ENCODE measurements at regions not wholly inside any gene's neighbourhood (a gene's known extent, or its start where the extent isn't known, plus 50 kb on each side); places are given as distances from the start of the nearest gene placed in this dataset.

DNA sequence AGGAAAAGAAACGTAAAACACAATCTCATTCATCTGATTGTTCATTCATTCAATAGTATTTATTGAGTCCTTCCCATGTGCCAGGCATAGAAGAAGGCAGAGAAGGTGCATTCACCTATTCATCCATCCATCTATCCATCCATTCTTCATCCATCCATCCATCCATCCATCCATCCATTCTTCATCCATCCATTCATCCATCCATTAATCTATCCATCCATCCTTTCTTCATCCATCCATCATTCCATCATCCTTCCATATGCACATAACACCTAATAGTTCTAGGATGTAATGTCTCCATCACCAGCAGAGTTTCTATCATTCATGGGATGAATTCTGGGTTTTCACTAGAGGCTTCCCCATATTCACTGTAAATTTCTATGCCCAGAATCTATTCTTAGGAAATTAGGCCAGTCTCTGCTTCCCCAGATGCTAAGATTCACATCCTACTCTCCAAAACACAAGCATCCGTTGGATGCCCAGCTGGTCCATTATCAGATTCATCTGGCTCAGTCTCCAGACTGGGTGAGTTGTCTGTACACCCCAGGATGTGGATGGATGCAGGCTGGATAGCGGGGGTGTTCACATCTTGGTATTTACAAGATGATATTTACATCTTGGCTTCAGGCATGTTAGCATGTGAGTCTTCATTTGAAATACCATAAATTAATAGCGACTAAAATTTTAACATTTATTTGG is 517.7 kb upstream of the SULF2 start:
- Histone ChIP-seq H3K4me3 (no peak overlapping the region), H4K20me1 (no peaks in the 10 kb centered on the region), H3K9me3 (0 out of 2 replicates have a peak, but pooled peaks cover 2% of the 10 kb centered on the region), H3K36me3 (no peaks in the 10 kb centered on the region), H3K27ac (no peak overlapping the region), H3K4me1 (no peaks in the 10 kb centered on the region), H3K9ac (no peak overlapping the region), H3K27me3 (no peaks in the 10 kb centered on the region), H3K4me2 (no peak overlapping the region)
- no peak for TF ChIP-seq Cebpa-rat (IDR thresholded peaks at IDR 0.05)

- Histone ChIP-seq H4K20me1 (no peaks in the 10 kb centered on the region), H3K27me3 (no peaks in the 10 kb centered on the region), H3K9me3 (0 out of 2 replicates have a peak, but pooled peaks cover 4% of the 10 kb centered on the region), H3K4me3 (no peak overlapping the region), H3K4me2 (no peak overlapping the region), H3K9ac (no peak overlapping the region), H3K36me3 (no peaks in the 10 kb centered on the region), H3K27ac (no peak overlapping the region), H3K4me1 (no peaks in the 10 kb centered on the region)
- no peak for TF ChIP-seq Cebpa-rat (IDR thresholded peaks at IDR 0.05)
Measured at GRCh38 chr20:48302149-48302548, 516.9 kb upstream of the SULF2 start.

DNA sequence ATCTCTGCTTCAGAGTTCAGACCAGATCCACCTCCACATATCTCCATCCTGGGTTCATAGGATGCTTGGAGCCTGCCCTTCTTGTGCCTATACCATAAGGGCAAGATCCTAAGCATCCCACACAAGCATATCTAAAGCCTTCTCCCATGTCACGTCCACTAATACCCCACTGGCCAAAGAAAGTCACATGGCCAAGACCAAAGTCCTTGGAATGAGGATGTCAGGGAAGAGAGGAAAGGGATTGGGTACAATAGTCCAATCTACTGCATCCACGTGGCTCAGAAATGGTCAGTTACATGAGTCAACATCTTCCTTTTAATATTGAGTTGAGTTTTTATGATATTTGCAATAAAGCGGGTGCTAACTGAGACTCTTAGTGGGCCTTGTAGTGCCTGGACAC is 515.9 kb upstream of the SULF2 start:
- no peak overlapping the region for H3K27ac ChIP-seq
- no peak for TF ChIP-seq Cebpa-rat (IDR thresholded peaks at IDR 0.05)
- no peaks in the 10 kb centered on the region for H4K20me1 ChIP-seq
- 0 out of 2 replicates have a peak, but pooled peaks cover 4% of the 10 kb centered on the region for H3K9me3 ChIP-seq
- H3K27me3 ChIP-seq: no peaks in the 10 kb centered on the region
- no peak overlapping the region for H3K4me3 ChIP-seq
- H3K4me2 ChIP-seq: no peak overlapping the region
- no peak overlapping the region for H3K9ac ChIP-seq
- no peaks in the 10 kb centered on the region for H3K4me1 ChIP-seq
- H3K36me3 ChIP-seq: no peaks in the 10 kb centered on the region

GRCh38 chr20:48300529-48300928 is 515.2 kb upstream of the SULF2 start:
- Histone ChIP-seq H3K9me3 (0 out of 2 replicates have a peak, but pooled peaks cover 4% of the 10 kb centered on the region), H3K4me3 (no peak overlapping the region), H3K4me1 (no peaks in the 10 kb centered on the region), H4K20me1 (no peaks in the 10 kb centered on the region), H3K4me2 (no peak overlapping the region), H3K27me3 (no peaks in the 10 kb centered on the region), H3K9ac (no peak overlapping the region), H3K36me3 (no peaks in the 10 kb centered on the region), H3K27ac (no peak overlapping the region)
- no peak for TF ChIP-seq Cebpa-rat (IDR thresholded peaks at IDR 0.05)

GRCh38 chr20:48298851-48299484 is 513.7 kb upstream of the SULF2 start:
- Histone ChIP-seq H3K27ac (no peak overlapping the region), H3K9ac (no peak overlapping the region), H3K4me3 (no peak overlapping the region), H3K36me3 (no peaks in the 10 kb centered on the region), H3K4me2 (no peak overlapping the region), H3K27me3 (no peaks in the 10 kb centered on the region), H3K9me3 (0 out of 2 replicates have a peak, but pooled peaks cover 4% of the 10 kb centered on the region), H4K20me1 (no peaks in the 10 kb centered on the region), H3K4me1 (peaks cover 11% of the 10 kb centered on the region; the same call in 1 of the 2 replicates)
- TF ChIP-seq Cebpa-rat (IDR thresholded peaks at IDR 0.05): no peak

DNA sequence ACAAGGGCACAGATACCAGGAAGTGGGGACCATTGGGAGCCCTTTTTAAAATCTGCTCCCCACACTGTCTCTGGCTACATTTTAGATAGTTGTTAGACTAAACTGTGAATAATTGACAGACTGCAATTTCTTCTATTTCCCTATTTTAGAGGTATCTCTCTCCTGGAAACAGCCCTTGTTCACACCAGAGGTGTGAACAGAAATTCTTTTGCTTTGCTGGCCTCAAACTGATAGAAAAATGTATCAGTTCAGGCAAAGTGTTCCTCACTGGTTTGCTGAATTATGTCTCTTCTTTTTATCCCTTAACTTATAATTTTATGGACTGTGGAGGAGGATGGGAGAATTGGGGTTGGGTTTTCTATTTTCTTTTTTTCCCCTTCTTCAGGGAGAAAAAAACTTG is 513.2 kb upstream of the SULF2 start:
- H3K27me3 ChIP-seq: no peaks in the 10 kb centered on the region
- H4K20me1 ChIP-seq: no peaks in the 10 kb centered on the region
- no peak overlapping the region for H3K27ac ChIP-seq
- H3K9ac ChIP-seq: no peak overlapping the region
- H3K9me3 ChIP-seq: 0 out of 2 replicates have a peak, but pooled peaks cover 4% of the 10 kb centered on the region
- no peak overlapping the region for H3K4me3 ChIP-seq
- peaks cover 11% of the 10 kb centered on the region; the same call in 1 of the 2 replicates for H3K4me1 ChIP-seq
- TF ChIP-seq Cebpa-rat (IDR thresholded peaks at IDR 0.05): no peak
- H3K4me2 ChIP-seq: no peak overlapping the region
- no peaks in the 10 kb centered on the region for H3K36me3 ChIP-seq

GRCh38 chr20:48295966-48296421 is 510.7 kb upstream of the SULF2 start:
- H4K20me1 ChIP-seq: no peaks in the 10 kb centered on the region
- H3K9ac ChIP-seq: no peak overlapping the region
- TF ChIP-seq Cebpa-rat (IDR thresholded peaks at IDR 0.05): no peak
- peaks cover 11% of the 10 kb centered on the region; the same call in 1 of the 2 replicates for H3K4me1 ChIP-seq
- no peaks in the 10 kb centered on the region for H3K36me3 ChIP-seq
- H3K4me2 ChIP-seq: no peak overlapping the region
- no peak overlapping the region for H3K27ac ChIP-seq
- 0 out of 2 replicates have a peak, but pooled peaks cover 4% of the 10 kb centered on the region for H3K9me3 ChIP-seq
- no peak overlapping the region for H3K4me3 ChIP-seq
- no peaks in the 10 kb centered on the region for H3K27me3 ChIP-seq

DNA sequence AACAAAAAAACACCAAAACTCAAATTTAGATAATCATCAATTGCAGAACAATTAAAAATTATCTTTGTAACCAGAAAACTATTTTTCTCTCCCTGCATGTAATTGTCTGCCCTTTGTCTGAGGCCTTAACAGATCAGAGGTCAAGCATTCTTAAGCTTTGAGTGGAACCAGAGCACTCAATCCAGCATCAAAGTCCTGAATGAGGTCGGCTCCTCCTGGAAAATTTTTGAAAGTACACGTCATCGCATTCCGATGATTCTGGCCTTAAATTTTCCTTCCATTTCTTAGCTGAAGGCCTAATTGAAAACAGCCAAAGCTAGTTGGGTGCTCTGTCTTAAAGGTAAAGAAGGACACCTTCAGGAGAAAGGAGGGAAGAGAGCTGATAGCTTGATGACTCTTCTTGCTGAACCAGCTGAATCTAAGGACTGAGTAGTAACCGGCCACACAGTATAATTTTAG is 510.2 kb upstream of the SULF2 start:
- Histone ChIP-seq H3K36me3 (no peaks in the 10 kb centered on the region), H3K4me3 (no peak overlapping the region), H3K27ac (no peak overlapping the region), H3K4me2 (no peak overlapping the region), H3K9me3 (0 out of 2 replicates have a peak, but pooled peaks cover 4% of the 10 kb centered on the region), H3K27me3 (no peaks in the 10 kb centered on the region), H3K9ac (no peak overlapping the region), H3K4me1 (peaks cover 11% of the 10 kb centered on the region; the same call in 1 of the 2 replicates), H4K20me1 (no peaks in the 10 kb centered on the region)
- no peak for TF ChIP-seq Cebpa-rat (IDR thresholded peaks at IDR 0.05)

DNA sequence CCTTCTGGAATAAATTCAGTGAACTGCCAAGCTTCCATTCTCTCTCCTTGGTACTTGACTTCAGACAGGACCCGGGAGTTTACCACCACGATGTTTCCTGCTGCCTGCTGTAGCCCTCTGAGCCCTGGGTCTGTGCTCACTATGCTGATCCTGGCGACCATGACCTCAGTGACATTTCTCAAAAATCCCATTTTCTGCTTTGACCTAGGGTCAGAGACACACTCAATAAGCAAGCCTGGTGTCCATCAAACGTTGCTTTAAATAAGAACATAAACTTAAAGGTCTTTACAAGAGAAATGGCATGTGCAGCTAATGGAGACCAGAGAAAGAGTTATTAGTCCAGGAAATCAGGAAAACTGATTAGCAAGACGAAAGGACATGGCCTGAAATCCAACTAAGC is 509.7 kb upstream of the SULF2 start:
- Histone ChIP-seq H3K36me3 (no peaks in the 10 kb centered on the region), H3K4me1 (peaks cover 13% of the 10 kb centered on the region; the same call in 1 of the 2 replicates), H4K20me1 (no peaks in the 10 kb centered on the region), H3K27me3 (no peaks in the 10 kb centered on the region), H3K4me2 (no peak overlapping the region), H3K27ac (no peak overlapping the region), H3K9me3 (0 out of 2 replicates have a peak, but pooled peaks cover 4% of the 10 kb centered on the region), H3K9ac (no peak overlapping the region), H3K4me3 (no peak overlapping the region)
- no peak for TF ChIP-seq Cebpa-rat (IDR thresholded peaks at IDR 0.05)

DNA sequence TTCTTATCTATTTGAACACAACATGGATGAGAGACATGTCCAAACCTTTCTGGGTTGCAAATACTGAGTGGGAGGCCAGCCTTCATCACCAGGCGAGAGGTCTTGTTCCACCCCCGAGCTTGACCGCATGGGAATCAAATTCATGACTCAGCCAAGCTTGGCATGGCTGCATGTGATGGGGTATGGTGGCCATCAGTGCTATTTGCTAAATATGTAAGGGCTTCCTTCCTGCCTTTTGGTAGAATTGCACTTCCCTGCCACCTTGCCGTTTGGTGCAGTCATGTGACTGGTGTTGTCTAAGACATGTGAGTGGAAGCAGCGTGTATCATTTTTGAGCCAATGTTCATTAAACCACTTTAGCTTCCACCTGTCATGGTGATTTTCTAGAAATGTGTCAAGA is 508.9 kb upstream of the SULF2 start:
- Histone ChIP-seq H3K9ac (no peak overlapping the region), H4K20me1 (no peaks in the 10 kb centered on the region), H3K36me3 (no peaks in the 10 kb centered on the region), H3K9me3 (0 out of 2 replicates have a peak, but pooled peaks cover 4% of the 10 kb centered on the region), H3K27me3 (no peaks in the 10 kb centered on the region), H3K4me1 (peaks cover 19% of the 10 kb centered on the region; the same call in 1 of the 2 replicates), H3K4me3 (no peak overlapping the region), H3K27ac (no peak overlapping the region), H3K4me2 (peak overlapping the region; percentile 42)
- no peak for TF ChIP-seq Cebpa-rat (IDR thresholded peaks at IDR 0.05)

Data from BLaER1 (cell line).